Astrocyte of the spinal cord (primary cell): ENCODE measurements at regions not wholly inside any gene's neighbourhood (a gene's known extent, or its start where the extent isn't known, plus 50 kb on each side); places are given as distances from the start of the nearest gene placed in this dataset.

Experiments
- DNase-seq: peaks from one replicate; pipeline ENCODE4 v3.0.0; 2011; ENCODE audit warnings: low read depth, low spot score
- H3K4me3 ChIP-seq: 2 replicates; pipeline ENCODE4 v1.5.1; 2011; ENCODE audit warnings: low read depth, mild to moderate bottlenecking, low read length, moderate library complexity
- CTCF ChIP-seq: IDR thresholded peaks from 2 replicates; pipeline ENCODE4 v1.5.1; 2012; ENCODE audit warnings: low read depth, mild to moderate bottlenecking, low read length, inconsistent platforms
- in situ Hi-C: cut with HindIII; loops from 2 replicates; pipeline ENCODE4 v1.10.0; 2017; ENCODE audit warnings: low sequenced_read_pairs

DNA sequence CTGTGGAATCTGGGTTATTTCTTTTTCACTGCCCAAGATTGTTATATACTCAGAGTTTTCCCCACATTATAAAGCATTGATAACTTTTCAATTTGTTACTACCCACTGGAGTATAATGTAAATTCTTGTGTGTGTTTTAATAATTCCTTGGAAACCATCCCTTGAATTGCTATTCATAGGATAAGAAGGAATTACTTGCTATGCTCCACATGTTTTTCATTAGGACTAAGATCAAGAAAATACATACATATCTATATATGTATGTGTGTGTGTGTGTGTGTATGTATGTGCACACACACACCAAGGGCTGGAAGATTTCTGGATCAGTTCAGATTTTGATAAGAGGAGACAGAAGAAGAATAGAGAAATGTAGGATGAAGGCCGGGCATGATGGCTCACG lies 206.4 kb upstream of the JADE1 start:
- no peak for TF ChIP-seq CTCF
- no peak overlapping the region for H3K4me3 ChIP-seq
- in situ Hi-C loops, result no loop called here
- DNase-seq, result no peak

- peak; percentile 80 for DNase-seq
- no peak overlapping the region for H3K4me3 ChIP-seq
- TF ChIP-seq CTCF, result no peak
- in situ Hi-C loops, result no loop called here
These were observed 207.4 kb upstream of the JADE1 start for GRCh38 chr4:128601991-128602695.

DNA sequence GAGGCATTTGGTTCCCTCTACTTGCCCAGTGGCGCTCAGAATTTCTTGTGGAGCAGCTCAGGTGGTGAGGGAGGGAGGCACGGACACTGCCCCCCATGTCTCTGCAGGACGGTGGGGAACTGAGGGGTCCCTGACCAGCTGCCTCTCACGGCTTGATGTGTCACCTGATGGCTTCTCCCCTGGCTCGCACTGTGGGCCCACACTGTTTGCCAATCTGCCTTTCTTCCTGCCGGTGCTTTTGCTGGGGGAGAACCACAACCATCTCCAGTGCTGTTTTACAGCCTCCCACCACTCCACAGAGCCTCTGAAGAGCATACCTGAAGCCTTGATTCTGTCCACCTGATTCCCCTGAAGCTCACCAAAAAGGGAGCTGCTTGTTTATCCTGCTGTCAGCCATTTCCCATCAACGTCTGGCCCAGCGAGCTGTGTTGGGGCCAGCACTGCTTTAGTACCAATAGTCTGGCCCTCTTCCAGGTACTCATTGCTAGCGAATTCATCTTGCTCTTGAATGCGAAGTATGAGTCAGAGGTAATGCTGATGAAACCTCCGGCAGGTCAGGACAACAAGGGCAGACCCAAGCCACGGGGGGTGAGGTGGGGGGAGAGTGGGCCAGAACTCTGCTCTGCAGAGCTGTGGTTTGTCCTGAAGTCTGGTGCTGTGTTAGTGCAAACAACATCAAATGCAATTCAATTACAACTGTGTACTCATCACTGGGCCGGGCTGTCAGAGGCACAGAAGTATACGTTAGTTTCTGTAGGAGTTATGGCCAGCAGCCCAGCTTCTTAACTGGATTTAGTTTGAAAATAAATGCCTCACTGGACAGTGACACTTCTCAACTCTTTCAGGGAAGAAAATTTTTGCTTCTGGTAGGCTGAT lies 208.3 kb upstream of the JADE1 start:
- in situ Hi-C loops, result no loop called here
- DNase-seq, result peak; percentile 98
- TF ChIP-seq CTCF, result no peak
- H3K4me3 ChIP-seq, result no peak overlapping the region

GRCh38 chr4:128600410-128600809 lies 209.1 kb upstream of the JADE1 start:
- in situ Hi-C loops, result no loop called here
- no peak for TF ChIP-seq CTCF
- H3K4me3 ChIP-seq, result no peak overlapping the region
- peak; percentile 29 for DNase-seq

DNA sequence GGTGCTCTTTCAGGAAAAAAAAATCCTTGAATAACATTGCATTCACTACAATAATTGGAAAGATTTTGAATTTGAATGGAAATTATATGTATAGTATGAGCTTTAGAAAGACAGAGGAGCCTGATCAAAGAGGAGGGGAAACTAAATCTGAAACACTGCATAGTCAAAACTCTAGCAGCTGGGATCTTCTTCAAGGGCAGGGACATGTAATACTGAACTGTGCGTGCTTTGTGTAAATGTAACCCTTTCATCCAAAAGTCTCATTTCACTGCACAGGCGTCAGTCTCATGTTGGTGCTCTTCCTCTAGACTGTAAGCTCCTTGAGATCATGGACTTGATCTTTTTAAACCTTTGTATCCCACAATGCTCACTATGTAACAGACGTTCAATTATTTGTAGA lies 212.0 kb upstream of the JADE1 start:
- DNase-seq, result no peak
- in situ Hi-C loops, result no loop called here
- no peak overlapping the region for H3K4me3 ChIP-seq
- no peak for TF ChIP-seq CTCF

DNA sequence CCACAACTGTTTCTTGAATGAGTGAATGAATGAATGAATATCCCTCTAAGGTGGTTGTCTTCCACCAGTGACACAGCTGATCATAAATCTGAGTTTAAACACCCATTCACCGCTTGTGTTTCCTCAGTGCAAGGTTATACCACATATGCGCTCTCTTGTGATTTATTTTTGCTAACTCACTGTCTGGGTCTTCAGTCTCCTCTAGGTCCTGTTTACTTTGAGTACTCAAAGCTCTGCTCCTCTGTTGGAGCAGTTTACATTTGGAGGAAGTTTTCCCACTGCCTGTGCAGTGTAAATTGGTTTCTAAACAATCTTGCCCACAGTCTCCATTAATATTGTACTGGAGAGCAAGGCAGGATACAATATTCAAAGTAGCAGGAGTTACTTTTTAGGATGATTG lies 212.6 kb upstream of the JADE1 start:
- in situ Hi-C loops, result no loop called here
- no peak overlapping the region for H3K4me3 ChIP-seq
- no peak for TF ChIP-seq CTCF
- peak; percentile 48 for DNase-seq
